ENCODE measurements at regions not wholly inside any gene's neighbourhood (a gene's known extent, or its start where the extent isn't known, plus 50 kb on each side); places are given as distances from the start of the nearest gene placed in this dataset.

DNA sequence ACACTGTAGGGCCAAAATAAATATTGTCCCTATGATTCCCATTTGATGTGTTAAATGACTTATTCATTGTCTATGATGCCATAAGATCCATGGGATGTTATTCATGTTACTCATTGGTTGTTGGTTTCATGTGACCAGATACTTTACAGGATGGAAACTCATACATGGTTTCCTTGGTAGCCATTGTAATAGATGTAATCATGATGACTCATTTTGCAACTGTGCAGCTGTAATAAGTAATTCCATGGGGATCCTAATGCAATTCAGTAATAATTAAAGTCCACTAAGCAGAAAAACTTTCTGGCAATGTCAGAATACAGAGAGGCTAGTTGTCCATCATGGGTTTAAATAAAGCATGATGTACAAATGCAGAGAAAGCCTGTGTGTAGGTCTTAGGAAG is 389.7 kb upstream of the NR3C2 start:
- TF ChIP-seq, protein P1, sequence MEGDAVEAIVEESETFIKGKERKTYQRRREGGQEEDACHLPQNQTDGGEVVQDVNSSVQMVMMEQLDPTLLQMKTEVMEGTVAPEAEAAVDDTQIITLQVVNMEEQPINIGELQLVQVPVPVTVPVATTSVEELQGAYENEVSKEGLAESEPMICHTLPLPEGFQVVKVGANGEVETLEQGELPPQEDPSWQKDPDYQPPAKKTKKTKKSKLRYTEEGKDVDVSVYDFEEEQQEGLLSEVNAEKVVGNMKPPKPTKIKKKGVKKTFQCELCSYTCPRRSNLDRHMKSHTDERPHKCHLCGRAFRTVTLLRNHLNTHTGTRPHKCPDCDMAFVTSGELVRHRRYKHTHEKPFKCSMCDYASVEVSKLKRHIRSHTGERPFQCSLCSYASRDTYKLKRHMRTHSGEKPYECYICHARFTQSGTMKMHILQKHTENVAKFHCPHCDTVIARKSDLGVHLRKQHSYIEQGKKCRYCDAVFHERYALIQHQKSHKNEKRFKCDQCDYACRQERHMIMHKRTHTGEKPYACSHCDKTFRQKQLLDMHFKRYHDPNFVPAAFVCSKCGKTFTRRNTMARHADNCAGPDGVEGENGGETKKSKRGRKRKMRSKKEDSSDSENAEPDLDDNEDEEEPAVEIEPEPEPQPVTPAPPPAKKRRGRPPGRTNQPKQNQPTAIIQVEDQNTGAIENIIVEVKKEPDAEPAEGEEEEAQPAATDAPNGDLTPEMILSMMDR (IDR thresholded peaks at IDR 0.05; ENCODE audit: low read depth, low read length): no peak
- Histone ChIP-seq H3K4me1 (ENCODE audit: low read depth) (peaks cover 15% of the 10 kb centered on the region), H3K27me3 (no peaks in the 10 kb centered on the region), H3K36me3 (no peaks in the 10 kb centered on the region), H3K4me3 (no peak overlapping the region), H3K9me3 (ENCODE audit: low read depth) (no peaks in the 10 kb centered on the region), H3K27ac (no peak overlapping the region)
- peak in 1 of 2 donors; percentile 69 for DNase-seq (ENCODE audit: low read depth in 1 of 2, low spot score in 1 of 2)

DNA sequence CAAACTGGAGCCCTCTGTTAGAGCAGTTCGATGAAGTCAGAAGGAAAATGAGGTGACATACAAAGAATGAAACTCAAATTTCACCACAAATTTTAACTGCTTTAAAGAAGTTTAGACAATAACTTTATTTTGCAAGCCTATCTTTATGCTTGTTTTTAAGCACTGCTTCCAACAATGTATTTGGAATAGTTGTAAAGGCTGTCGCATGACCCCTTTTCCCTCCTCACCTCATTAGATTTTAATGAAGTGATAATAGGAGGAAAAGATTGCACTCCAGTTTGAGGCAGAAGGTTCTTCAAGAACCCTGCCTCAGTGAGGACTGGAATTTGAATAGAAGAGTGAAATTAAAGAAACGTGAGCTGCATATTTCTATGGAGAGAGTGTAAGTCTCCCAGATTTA is 386.1 kb upstream of the NR3C2 start:
- DNase-seq (ENCODE audit: low read depth in 1 of 2, low spot score in 1 of 2): no peak
- H3K27ac ChIP-seq: no peak overlapping the region
- no peaks in the 10 kb centered on the region for H3K36me3 ChIP-seq
- no peaks in the 10 kb centered on the region for H3K9me3 ChIP-seq (ENCODE audit: low read depth)
- H3K4me3 ChIP-seq: no peak overlapping the region
- TF ChIP-seq, protein P1 (IDR thresholded peaks at IDR 0.05; ENCODE audit: low read depth, low read length): no peak
- no peaks in the 10 kb centered on the region for H3K27me3 ChIP-seq
- no peaks in the 10 kb centered on the region for H3K4me1 ChIP-seq (ENCODE audit: low read depth)

DNA sequence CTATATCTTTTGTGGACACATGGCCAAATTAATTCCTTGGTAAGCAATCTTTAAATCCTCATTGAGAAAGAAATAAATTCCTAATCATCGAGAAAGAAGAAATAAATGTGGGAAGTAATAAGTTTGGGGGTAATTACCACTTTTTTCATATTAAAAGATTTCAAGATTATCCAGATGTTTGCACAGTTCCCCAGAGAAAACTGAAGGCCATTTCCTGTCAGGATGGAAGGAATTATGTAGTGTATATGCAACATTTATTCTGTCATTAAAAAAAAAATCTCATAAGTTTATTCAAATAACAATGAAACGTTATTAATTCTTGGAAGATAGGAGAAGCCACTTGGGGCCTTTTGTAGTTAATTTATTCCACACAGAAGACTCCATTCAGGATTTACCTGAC is 385.6 kb upstream of the NR3C2 start:
- no peak overlapping the region for H3K27ac ChIP-seq
- H3K9me3 ChIP-seq (ENCODE audit: low read depth): no peaks in the 10 kb centered on the region

DNA sequence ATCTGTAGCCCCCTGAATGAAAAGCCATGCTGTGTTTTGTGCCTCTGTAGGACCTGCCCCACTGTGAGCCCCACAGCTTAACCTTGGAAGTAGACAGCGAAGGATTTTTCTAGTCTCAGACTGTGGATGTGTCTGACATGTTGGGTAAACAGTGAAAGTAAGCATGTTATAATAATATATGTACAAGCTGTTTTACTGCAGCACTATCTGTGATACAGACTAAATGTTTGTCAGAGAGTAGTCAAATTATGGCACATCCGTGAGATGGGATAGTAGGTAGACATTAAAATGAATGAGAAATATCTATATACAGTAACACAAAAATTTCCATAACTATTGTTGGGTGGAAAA is 381.2 kb upstream of the NR3C2 start:
- Histone ChIP-seq H3K27ac (no peak overlapping the region), H3K9me3 (ENCODE audit: low read depth) (no peaks in the 10 kb centered on the region), H3K4me1 (ENCODE audit: low read depth) (no peaks in the 10 kb centered on the region), H3K4me3 (no peak overlapping the region), H3K27me3 (no peaks in the 10 kb centered on the region), H3K36me3 (no peaks in the 10 kb centered on the region)
- TF ChIP-seq, protein P1 (IDR thresholded peaks at IDR 0.05; ENCODE audit: low read depth, low read length): no peak
- no peak for DNase-seq (ENCODE audit: low read depth in 1 of 2, low spot score in 1 of 2)

More for the DNA sequence above, 385.6 kb upstream of the NR3C2 start:
- H3K4me3 ChIP-seq: no peak overlapping the region
- DNase-seq (ENCODE audit: low read depth in 1 of 2, low spot score in 1 of 2): no peak
- TF ChIP-seq, protein P1 (IDR thresholded peaks at IDR 0.05; ENCODE audit: low read depth, low read length): no peak
- H3K27me3 ChIP-seq: no peaks in the 10 kb centered on the region
- no peaks in the 10 kb centered on the region for H3K4me1 ChIP-seq (ENCODE audit: low read depth)
- no peaks in the 10 kb centered on the region for H3K36me3 ChIP-seq

DNA sequence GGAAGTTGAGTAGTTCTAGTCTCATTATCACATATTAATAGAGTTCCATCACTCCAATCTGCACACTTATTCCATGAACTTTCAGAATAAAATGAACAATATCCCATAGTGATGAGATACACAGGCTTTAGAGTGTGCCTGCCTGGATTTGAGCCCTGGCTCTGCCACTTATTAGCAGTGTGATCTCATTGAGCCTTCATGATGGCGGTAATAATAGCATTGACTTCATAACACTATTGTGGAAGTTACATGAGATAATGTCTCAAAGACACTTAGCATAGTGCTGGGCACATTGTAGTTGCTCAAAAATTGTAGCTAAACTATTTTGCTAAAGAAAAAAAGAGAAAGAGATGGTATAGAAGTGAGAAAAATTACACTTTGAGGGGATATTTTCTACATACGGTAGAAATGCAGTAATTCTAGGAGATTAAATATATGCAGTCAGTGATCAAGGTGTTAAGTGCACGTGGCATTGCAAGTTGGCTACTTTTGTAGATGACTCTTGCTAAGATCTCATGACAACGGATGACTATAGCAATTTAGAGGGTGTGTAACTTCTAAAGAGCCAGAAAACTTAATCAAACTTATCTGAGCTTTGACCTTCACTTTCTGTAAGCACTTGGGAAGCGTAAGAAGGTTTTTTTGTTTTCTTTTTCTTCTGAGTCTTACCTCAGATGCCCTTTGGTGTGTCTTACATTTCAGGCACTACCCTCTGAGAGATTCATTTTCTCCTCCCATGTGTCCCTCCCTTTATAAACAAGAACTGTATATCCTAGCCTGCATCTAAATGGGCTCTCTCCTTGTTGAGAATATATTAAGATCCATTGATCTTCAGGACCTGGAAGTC is 380.6 kb upstream of the NR3C2 start:
- no peaks in the 10 kb centered on the region for H3K4me1 ChIP-seq (ENCODE audit: low read depth)
- no peak overlapping the region for H3K27ac ChIP-seq
- TF ChIP-seq, protein P1 (IDR thresholded peaks at IDR 0.05; ENCODE audit: low read depth, low read length): no peak
- H3K27me3 ChIP-seq: no peaks in the 10 kb centered on the region
- DNase-seq (ENCODE audit: low read depth in 1 of 2, low spot score in 1 of 2): no peak
- H3K36me3 ChIP-seq: no peaks in the 10 kb centered on the region
- H3K4me3 ChIP-seq: no peak overlapping the region
- H3K9me3 ChIP-seq (ENCODE audit: low read depth): no peaks in the 10 kb centered on the region
